Skeletal muscle tissue (tissue), 3 donors: ENCODE measurements at regions not wholly inside any gene's neighbourhood (a gene's known extent, or its start where the extent isn't known, plus 50 kb on each side); places are given as distances from the start of the nearest gene placed in this dataset.

ENCODE experiments used
- H3K27ac ChIP-seq: one replicate; pipeline ENCODE4 v1.7.0; 2013; ENCODE audit warnings: mild to moderate bottlenecking, low read depth, low read length, inconsistent platforms
- H3K27me3 ChIP-seq, 3 donors: one replicate each; pipeline ENCODE4 v1.7.0; 2013; ENCODE audit warnings: low read length in 3 of 3; ENCODE audit not compliant: control insufficient read depth in 3 of 3, insufficient read depth in 3 of 3
- H3K36me3 ChIP-seq, 3 donors: one replicate each; pipeline ENCODE4 v1.7.0; 2013; ENCODE audit warnings: low read length in 3 of 3; ENCODE audit not compliant: control insufficient read depth in 3 of 3, insufficient read depth in 3 of 3
- H3K4me1 ChIP-seq, 3 donors: one replicate each; pipeline ENCODE4 v1.7.0; 2013; ENCODE audit warnings: low read length in 3 of 3, mild to moderate bottlenecking in 3 of 3; ENCODE audit not compliant: control insufficient read depth in 3 of 3, insufficient read depth in 3 of 3
- H3K4me3 ChIP-seq, 3 donors: one replicate each; pipeline ENCODE4 v1.7.0; 2013; ENCODE audit warnings: low read length in 3 of 3
- H3K9ac ChIP-seq, 3 donors: one replicate each; pipeline ENCODE4 v1.7.0; 2013; ENCODE audit warnings: low read length in 3 of 3, mild to moderate bottlenecking in 3 of 3, moderate library complexity in 2 of 3, low read depth in 1 of 3
- H3K9me3 ChIP-seq, 3 donors: one replicate each; pipeline ENCODE4 v1.7.0; 2013; ENCODE audit warnings: low read length in 3 of 3; ENCODE audit not compliant: control insufficient read depth in 3 of 3
- donor health status: Osteomylitis.

DNA sequence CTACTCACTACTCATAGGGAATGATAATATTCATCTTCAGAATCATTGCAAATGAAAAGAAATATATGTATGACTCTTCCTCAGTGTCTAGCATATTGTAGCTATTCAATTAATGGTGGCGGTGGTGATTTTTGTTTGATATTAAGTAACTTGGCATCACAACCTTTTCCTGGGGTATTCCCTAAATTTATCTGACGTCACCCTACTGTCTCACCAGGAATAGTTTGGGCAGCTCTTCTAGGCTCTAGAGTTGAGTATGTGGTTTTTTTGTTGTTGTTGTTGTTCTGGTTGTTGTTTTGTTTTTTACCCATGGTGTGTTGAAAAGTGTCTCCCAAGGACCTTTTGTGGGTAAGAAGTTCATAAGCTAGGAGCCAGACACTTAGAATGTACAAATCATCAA is 1320.3 kb upstream of the LRRTM1 start:
- Histone ChIP-seq H3K27me3 (no peaks in the 10 kb centered on the region), H3K4me1 (no peaks in the 10 kb centered on the region), H3K4me3 (no peak overlapping the region), H3K9ac (no peak overlapping the region), H3K36me3 (no peaks in the 10 kb centered on the region), H3K9me3 (no peaks in the 10 kb centered on the region), H3K27ac (no peak overlapping the region)

DNA sequence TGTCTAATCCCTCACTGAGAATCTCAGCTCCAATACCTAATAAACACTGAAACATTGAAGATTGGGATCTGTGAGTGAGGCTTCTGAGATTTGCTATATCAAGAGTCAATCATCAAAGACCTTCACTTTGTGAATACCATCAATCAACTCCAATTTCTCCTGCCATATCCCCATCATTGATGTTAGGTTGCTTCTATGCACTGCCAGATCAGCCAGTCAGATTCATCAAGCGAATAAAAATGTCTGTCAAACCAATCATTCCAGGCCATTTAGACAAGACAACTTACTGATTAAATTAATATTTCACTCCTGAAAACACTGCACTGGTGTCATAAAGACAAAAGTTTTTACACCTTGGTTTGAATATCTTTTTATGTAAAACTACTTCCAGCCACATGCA is 1295.5 kb upstream of the LRRTM1 start:
- Histone ChIP-seq H3K36me3 (no peaks in the 10 kb centered on the region), H3K4me3 (no peak overlapping the region), H3K27ac (no peak overlapping the region), H3K27me3 (no peaks in the 10 kb centered on the region), H3K9ac (no peak overlapping the region), H3K4me1 (no peaks in the 10 kb centered on the region), H3K9me3 (no peaks in the 10 kb centered on the region)

- no peaks in the 10 kb centered on the region for H3K9me3 ChIP-seq
- H3K27ac ChIP-seq: no peak overlapping the region
- no peak overlapping the region for H3K9ac ChIP-seq
- H3K27me3 ChIP-seq: no peaks in the 10 kb centered on the region
- H3K4me3 ChIP-seq: no peak overlapping the region
- no peaks in the 10 kb centered on the region for H3K36me3 ChIP-seq
- H3K4me1 ChIP-seq: no peaks in the 10 kb centered on the region
Measured at GRCh38 chr2:81598453-81598852, 1293.9 kb upstream of the LRRTM1 start.

DNA sequence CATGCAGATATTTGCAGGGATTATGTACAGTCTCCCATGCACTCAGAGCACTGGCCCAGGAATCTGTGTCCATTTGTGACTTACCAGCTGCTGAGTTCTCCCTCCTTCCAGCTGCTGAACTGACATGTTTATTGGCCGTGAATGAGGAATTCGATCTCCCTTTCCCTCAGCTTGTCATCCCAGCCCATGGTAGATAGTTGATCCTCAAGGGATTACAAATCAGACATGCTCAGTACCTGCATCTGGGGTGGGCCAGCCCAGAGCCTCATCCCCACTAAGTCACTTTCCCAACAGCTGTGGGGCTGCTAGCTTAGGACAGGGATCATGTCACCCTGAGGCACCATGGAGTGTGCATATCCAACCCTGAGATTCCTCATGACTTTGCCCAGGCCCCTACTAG is 1284.9 kb upstream of the LRRTM1 start:
- H3K27me3 ChIP-seq: no peaks in the 10 kb centered on the region
- H3K36me3 ChIP-seq: no peaks in the 10 kb centered on the region
- H3K9me3 ChIP-seq: no peaks in the 10 kb centered on the region
- no peak overlapping the region for H3K9ac ChIP-seq
- no peak overlapping the region for H3K27ac ChIP-seq
- H3K4me1 ChIP-seq: no peaks in the 10 kb centered on the region
- H3K4me3 ChIP-seq: no peak overlapping the region

- no peaks in the 10 kb centered on the region for H3K36me3 ChIP-seq
- H3K27me3 ChIP-seq: no peaks in the 10 kb centered on the region
- no peaks in the 10 kb centered on the region for H3K4me1 ChIP-seq
- H3K4me3 ChIP-seq: no peak overlapping the region
- H3K9me3 ChIP-seq: peaks cover 0 to 3% (median 0%) of the 10 kb centered on the region in 3 donors
- no peak overlapping the region for H3K27ac ChIP-seq
- H3K9ac ChIP-seq: no peak overlapping the region
Measured at GRCh38 chr2:81583311-81584108, 1279.0 kb upstream of the LRRTM1 start.

GRCh38 chr2:81576713-81577112 is 1272.2 kb upstream of the LRRTM1 start:
- Histone ChIP-seq H3K27ac (no peak overlapping the region), H3K9ac (no peak overlapping the region), H3K4me1 (no peaks in the 10 kb centered on the region), H3K27me3 (no peaks in the 10 kb centered on the region), H3K36me3 (no peaks in the 10 kb centered on the region), H3K4me3 (no peak overlapping the region), H3K9me3 (no peaks in the 10 kb centered on the region)

DNA sequence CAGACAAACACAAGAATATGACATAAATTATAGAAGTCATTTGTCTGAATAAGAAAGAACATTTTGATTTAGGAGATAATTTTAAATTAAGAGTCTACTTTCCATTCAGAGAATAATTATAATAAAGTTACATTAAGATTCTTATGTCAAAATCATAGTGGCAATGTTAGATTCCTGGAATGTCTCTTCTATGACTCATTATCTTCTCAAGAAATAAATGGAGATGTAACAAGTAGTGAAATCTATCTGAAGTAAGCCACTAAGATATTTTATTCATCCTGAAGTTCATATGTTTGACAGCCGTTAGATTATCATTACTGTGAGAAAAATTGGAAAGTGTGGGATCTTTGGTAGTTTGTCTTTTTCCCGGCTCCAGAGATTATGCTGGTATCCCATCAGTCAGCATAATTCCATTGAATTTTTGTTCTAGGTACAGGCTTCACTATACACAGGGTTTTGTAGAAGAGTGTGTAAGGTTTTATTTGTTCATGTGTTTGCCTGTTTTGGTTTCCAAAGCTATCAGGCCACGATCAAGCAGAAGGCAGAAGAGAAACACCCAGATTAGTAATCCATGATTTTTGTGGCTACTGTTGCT is 1246.6 kb upstream of the LRRTM1 start:
- H3K4me1 ChIP-seq: no peaks in the 10 kb centered on the region
- no peaks in the 10 kb centered on the region for H3K36me3 ChIP-seq
- H3K4me3 ChIP-seq: no peak overlapping the region
- no peak overlapping the region for H3K27ac ChIP-seq
- H3K9ac ChIP-seq: no peak overlapping the region
- peaks cover 0 to 3% (median 0%) of the 10 kb centered on the region in 3 donors for H3K9me3 ChIP-seq
- H3K27me3 ChIP-seq: no peaks in the 10 kb centered on the region

DNA sequence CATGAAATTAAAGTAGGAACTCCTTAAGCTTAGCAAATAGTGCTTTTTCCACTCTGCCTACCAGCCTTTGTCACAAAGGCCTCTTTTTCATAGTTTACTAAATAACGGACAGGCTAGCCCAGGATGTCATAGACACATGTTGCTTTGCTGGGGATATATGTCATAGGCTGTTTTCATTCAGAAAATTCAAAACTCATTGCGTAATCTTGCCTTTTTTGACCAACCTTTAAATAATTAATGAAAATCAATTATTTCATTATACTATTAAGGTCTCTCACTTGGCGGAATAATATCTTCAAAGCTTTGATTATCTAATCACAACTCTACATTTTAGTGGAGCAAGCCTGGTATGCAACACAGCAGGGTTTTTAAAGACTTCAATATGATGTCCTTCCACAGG is 1245.7 kb upstream of the LRRTM1 start:
- H3K9me3 ChIP-seq: no peaks in the 10 kb centered on the region
- H3K4me1 ChIP-seq: no peaks in the 10 kb centered on the region
- H3K27ac ChIP-seq: no peak overlapping the region
- no peaks in the 10 kb centered on the region for H3K36me3 ChIP-seq
- no peak overlapping the region for H3K4me3 ChIP-seq
- H3K27me3 ChIP-seq: no peaks in the 10 kb centered on the region
- H3K9ac ChIP-seq: no peak overlapping the region

GRCh38 chr2:81549646-81550045 is 1245.1 kb upstream of the LRRTM1 start:
- no peaks in the 10 kb centered on the region for H3K9me3 ChIP-seq
- no peak overlapping the region for H3K4me3 ChIP-seq
- no peaks in the 10 kb centered on the region for H3K36me3 ChIP-seq
- no peaks in the 10 kb centered on the region for H3K4me1 ChIP-seq
- H3K27ac ChIP-seq: no peak overlapping the region
- H3K9ac ChIP-seq: no peak overlapping the region
- H3K27me3 ChIP-seq: no peaks in the 10 kb centered on the region

- no peak overlapping the region for H3K9ac ChIP-seq
- H3K4me3 ChIP-seq: no peak overlapping the region
- no peak overlapping the region for H3K27ac ChIP-seq
- H3K36me3 ChIP-seq: no peaks in the 10 kb centered on the region
- no peaks in the 10 kb centered on the region for H3K27me3 ChIP-seq
- no peaks in the 10 kb centered on the region for H3K9me3 ChIP-seq
- no peaks in the 10 kb centered on the region for H3K4me1 ChIP-seq
Measured at GRCh38 chr2:81545626-81546025, 1241.1 kb upstream of the LRRTM1 start.
